Omental fat pad (tissue), 3 donors: ENCODE measurements at regions not wholly inside any gene's neighbourhood (a gene's known extent, or its start where the extent isn't known, plus 50 kb on each side); places are given as distances from the start of the nearest gene placed in this dataset.

ENCODE experiments used
- ATAC-seq: fragments of 150-250 bp; one replicate; pipeline ENCODE4 v1.9.1; 2016; ENCODE audit warnings: mild to moderate bottlenecking, moderate library complexity; ENCODE audit not compliant: low FRiP score
- DNase-seq: peaks from one replicate; pipeline ENCODE4 v3.0.0-alpha.2; 2019; ENCODE audit warnings: low spot score
- TF ChIP-seq, protein P1 (sequence below), 3 donors: fragments of 450-650 bp; IDR thresholded peaks; one replicate each; pipeline ENCODE4 v1.5.1; 2016 to 2017; ENCODE audit warnings: antibody characterized with exemption in 3 of 3, mild to moderate bottlenecking in 3 of 3, moderate library complexity in 2 of 3

DNA sequence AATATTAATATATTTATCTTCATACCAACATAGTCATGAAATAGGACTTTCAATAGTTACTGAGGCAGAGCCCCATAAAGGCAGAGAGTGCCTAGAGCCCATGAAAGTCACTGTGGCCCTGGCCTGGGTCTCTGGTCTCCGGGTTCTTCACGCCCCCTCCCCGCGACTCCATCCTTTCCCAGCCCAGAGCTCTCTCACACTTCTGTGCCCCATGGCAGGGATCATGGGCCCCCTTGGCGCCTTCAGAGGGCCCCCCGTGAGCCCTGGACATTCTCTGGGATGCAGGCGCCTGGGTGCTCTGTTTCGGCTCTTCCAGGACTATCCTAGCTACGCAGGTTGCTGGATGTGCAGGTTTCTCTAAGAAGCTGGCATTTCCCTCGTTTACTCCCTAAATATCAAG is 228.4 kb downstream of the TEX29 start:
- no peak for DNase-seq
- ATAC-seq: no peak
- TF ChIP-seq, protein P1, sequence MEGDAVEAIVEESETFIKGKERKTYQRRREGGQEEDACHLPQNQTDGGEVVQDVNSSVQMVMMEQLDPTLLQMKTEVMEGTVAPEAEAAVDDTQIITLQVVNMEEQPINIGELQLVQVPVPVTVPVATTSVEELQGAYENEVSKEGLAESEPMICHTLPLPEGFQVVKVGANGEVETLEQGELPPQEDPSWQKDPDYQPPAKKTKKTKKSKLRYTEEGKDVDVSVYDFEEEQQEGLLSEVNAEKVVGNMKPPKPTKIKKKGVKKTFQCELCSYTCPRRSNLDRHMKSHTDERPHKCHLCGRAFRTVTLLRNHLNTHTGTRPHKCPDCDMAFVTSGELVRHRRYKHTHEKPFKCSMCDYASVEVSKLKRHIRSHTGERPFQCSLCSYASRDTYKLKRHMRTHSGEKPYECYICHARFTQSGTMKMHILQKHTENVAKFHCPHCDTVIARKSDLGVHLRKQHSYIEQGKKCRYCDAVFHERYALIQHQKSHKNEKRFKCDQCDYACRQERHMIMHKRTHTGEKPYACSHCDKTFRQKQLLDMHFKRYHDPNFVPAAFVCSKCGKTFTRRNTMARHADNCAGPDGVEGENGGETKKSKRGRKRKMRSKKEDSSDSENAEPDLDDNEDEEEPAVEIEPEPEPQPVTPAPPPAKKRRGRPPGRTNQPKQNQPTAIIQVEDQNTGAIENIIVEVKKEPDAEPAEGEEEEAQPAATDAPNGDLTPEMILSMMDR (IDR thresholded peaks at IDR 0.05): no peak

DNA sequence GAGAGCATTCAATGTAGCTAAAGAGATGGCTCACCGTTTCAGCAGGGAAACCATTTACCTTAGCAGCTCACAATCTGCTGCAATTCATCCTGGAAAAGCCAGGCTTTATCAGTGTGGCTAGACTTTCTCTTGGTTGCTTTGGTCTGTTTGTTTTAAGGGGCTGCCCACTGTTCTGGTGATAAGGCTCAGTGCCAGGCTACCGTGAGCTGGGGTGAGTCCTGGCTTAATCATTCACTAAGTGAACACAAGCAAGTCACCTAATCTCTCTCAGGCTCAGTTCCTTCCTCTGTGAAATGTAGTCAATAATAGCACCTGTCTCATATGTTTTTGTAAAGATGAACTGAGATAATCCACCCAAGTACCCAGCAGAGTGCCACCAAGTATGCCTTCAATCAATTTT is 229.0 kb downstream of the TEX29 start:
- no peak for ATAC-seq
- DNase-seq: no peak
- TF ChIP-seq, protein P1 (IDR thresholded peaks at IDR 0.05): no peak

DNA sequence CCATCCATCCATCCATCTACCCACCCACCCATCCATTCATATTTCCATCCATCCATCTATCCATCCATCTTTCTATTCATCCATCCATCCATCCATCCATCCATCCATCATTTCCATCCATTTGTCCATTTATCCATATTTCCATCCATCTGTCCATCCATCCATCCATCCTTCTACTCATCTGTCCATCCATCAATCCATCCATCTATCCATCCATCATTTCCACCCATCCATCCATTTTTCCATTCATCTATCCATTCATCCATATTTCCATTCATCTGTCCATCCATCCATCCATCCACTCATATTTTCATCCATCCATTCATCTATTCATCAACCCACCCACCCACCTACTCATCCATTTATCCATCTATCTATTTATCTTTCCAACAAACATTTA is 229.6 kb downstream of the TEX29 start:
- TF ChIP-seq, protein P1 (IDR thresholded peaks at IDR 0.05): no peak
- no peak for DNase-seq
- ATAC-seq: no peak

DNA sequence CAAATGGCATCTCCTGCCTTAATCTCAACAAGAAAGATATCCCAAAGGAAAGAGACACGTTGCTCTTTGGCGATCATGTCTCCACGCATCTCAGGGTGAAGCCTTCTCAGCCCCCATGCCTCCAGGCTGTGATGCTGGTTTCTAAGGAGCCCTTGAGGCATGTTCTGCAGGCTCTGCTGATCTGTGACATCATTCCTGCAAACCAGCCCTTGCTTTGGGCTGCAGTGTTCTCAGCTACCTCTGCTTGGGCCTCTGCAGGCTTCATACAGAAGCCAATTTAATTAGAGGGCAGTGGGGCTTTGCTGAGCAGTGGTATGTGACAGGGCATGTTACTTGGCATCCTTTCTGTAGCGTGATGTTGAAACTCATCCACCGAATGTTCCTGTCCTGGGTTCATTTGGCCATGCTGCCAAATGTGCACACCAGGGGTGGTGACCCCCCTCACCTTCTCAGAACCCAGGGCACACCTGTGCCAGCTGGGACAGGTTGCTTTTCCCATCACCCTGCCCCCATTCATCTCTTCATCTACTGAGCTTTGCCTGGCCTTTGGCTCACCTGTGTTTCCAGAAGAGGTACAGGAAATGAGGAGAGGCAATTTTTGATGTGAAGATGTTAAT is 230.9 kb downstream of the TEX29 start:
- ATAC-seq (no peak), DNase-seq (no peak)
- TF ChIP-seq, protein P1 (IDR thresholded peaks at IDR 0.05): no peak

DNA sequence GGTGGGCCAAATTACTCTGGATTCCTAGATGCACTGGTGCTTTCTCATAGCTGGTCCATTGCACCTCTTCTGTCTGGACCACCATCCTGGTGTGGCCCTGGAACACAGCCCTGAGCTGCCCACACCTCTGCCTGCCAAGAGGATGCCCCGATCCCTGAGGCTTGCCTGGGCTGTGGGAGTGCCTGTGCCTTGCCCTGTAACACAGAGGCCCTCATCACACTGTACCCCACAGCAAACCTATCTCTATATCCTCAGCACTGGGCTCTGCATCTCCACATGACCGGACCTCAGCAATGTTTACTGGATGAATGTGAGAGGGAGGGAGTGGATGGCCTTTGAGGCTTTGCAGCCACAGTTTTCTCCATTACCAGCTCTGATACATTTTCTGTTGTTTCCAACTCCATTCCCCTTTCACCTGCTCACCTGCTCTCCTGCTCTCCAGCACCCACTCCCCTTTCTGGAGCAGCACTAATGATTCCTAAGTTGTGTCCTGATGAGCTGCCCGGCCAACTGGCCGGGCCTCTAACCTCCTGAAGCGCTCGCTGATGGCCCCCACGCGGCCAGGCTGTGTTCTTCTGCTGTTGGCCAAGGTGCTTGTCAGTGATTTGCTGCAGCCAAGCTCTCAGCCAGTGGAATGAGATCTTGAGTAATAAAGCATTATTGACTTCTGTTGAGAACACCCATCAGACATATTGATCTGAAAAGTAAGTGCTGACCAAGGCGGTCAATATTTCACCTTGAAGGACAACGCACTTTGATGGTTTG is 232.6 kb downstream of the TEX29 start:
- ATAC-seq (no peak), DNase-seq (no peak)
- TF ChIP-seq, protein P1 (IDR thresholded peaks at IDR 0.05): no peak

DNA sequence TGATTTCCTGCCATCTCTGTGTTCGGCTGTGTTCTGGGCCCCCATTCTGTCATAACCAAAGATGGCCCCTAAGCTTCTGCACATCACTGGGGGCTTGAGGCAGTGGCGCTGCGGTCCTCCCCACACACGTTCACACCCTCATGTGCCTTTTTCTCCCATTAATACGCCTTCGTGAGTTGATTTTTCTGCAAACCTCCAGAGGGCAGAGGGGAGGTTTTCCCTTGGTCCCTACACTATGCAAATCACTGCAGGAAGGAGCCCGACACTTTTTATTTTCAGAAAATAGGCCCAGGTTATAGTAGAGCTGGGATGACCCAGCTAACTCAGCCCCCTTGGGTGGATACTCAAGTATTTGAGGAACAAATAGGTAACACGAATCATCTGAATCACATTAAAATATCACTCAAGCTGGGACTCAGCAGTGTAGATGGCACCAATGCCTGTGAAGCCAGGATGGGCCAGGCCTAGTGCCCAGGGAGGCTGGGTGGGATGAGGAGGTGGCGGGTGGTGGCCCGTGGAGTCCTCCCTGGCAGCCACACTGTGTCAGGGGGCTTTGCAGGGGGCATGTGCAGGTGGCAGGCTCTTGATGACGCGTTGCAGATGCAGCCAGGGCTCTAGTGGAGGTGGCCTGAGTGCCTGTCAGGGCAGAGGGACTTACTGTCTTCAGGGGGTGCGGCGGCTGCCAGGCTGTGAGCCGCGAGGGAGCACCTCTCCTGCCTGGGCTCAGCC is 234.3 kb downstream of the TEX29 start:
- TF ChIP-seq, protein P1 (IDR thresholded peaks at IDR 0.05): no peak
- no peak for ATAC-seq

More for the DNA sequence above, 234.3 kb downstream of the TEX29 start:
- no peak for DNase-seq
